GM12865 (cell line): ENCODE measurements at regions not wholly inside any gene's neighbourhood (a gene's known extent, or its start where the extent isn't known, plus 50 kb on each side); places are given as distances from the start of the nearest gene placed in this dataset.

Experiments
- DNase-seq: peaks from one replicate; pipeline ENCODE4 v3.0.0; 2010; ENCODE audit warnings: low read depth
- H3K4me3 ChIP-seq: 2 replicates; pipeline ENCODE4 v1.5.1; 2011; ENCODE audit warnings: mild to moderate bottlenecking, low read depth, low read length, control low read depth
- TF ChIP-seq, protein P1 (sequence below): IDR thresholded peaks from 2 replicates; pipeline ENCODE4 v1.5.1; 2011; ENCODE audit warnings: low read length, control low read depth, low read depth, inconsistent platforms; ENCODE audit not compliant: insufficient read depth; ENCODE audit errors: missing control alignments

DNA sequence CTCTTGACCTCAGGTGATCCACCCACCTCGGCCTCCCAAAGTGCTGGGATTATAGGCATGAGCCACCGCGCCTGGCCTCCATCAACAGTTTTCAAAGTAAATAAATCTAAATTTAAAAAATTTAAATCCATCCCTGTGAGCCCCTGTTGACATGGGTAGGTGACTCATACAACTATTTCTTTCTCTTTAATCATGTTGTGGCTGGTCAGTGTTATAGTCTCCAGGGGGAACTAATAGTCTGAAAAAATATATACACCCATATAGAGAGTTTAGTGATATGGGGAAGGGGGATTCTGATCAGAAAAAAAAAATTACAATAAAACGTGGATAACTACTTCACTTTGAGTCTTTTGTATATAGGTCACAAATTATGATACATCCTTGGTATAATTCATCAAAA, 159.2 kb downstream of the ZNF608 start:
- TF ChIP-seq, protein P1, sequence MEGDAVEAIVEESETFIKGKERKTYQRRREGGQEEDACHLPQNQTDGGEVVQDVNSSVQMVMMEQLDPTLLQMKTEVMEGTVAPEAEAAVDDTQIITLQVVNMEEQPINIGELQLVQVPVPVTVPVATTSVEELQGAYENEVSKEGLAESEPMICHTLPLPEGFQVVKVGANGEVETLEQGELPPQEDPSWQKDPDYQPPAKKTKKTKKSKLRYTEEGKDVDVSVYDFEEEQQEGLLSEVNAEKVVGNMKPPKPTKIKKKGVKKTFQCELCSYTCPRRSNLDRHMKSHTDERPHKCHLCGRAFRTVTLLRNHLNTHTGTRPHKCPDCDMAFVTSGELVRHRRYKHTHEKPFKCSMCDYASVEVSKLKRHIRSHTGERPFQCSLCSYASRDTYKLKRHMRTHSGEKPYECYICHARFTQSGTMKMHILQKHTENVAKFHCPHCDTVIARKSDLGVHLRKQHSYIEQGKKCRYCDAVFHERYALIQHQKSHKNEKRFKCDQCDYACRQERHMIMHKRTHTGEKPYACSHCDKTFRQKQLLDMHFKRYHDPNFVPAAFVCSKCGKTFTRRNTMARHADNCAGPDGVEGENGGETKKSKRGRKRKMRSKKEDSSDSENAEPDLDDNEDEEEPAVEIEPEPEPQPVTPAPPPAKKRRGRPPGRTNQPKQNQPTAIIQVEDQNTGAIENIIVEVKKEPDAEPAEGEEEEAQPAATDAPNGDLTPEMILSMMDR = no peak
- H3K4me3 ChIP-seq = no peak overlapping the region

DNA sequence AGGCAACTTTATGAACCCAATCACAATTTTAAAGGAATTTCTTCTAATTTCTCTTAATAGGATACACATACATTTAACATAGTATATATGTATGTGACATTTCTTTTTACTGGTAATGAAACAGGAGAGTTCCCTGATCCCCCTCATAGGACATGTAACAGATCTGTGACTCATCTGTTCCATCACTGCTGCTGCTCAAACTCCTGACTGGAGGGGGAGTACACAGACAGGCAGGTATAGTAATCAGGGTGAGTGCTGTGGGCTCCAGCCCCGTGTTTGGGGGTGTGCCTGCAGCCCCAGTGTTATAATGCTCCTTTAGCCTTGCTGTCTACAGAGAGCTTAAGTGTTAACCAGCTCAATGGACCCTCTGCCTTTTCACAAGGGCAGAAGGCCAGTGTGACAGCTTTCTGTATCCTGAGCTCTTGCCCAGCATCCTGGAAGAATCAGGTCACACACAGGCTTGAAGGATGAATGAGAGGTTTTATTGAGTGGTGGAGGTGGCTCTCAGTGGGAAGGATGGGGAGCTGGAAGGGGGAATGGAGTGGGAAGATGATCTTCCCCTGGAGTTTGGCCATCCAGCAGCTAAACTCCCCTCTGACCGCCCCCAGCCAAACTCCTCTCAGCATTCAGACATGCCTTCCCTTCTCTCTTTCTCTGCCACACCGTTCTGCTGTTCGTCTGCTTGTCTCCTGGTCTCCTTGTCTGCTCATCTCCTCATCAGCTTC, 161.3 kb downstream of the ZNF608 start:
- peak; percentile 15 for DNase-seq
- TF ChIP-seq, protein P1 = no peak
- no peak overlapping the region for H3K4me3 ChIP-seq

More for the DNA sequence above, 159.2 kb downstream of the ZNF608 start:
- DNase-seq = no peak

DNA sequence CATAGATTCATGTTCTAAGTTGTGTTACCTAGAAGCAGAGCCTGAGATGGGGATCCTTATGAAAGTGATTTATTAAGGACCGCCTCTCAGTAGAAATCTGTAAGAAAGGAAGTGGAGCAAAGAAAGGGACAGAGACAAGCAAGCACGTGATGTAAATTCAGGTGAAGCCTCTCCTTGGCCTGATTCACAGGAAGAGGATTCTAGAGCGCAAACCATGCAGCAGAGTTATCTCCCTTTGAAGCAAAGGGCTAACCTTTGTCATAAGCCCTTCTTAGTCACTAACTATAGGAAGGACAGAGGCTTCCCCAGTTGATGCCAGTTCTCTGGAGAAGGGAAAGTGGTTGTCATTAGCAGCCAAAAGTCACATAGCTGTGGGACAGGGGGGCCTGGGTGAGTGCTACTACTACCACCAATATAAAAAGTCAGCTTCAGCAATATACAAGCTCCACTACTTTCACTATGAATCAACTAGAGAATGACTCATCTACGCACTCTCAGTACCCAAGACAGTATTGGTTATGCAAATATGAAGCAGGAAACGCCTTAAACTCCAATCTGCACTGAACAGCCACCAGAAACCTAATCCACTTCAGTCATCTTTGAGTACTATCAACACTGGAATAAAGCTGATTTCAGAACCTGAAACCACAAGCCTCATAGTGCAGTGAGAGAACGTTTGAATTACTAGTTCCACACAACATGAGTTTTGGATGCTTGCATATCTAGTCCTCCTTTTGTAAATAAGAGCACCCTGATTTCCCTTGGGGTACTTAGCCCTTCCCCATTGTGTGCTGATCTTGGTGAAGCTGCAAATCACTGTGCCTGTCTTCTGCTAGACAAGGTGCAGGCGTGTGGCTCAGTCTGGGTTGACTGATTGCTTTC, 162.7 kb downstream of the ZNF608 start:
- DNase-seq = peak; percentile 93
- H3K4me3 ChIP-seq = no peak overlapping the region
- TF ChIP-seq, protein P1 = no peak

DNA sequence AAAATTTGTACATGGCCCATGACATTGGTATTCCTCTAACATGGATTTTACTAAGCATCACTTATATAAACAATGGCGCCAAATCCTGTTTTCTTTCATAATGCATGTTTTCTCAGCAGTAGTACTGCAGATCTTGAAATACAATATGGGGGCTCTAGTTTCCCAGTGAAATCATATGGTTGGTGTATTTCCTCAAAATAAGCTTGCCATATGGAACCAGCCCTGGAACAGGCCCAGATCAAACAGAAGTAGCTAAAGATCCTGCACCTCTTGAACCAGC, 163.9 kb downstream of the ZNF608 start:
- TF ChIP-seq, protein P1 = no peak
- H3K4me3 ChIP-seq = no peak overlapping the region
- no peak for DNase-seq

DNA sequence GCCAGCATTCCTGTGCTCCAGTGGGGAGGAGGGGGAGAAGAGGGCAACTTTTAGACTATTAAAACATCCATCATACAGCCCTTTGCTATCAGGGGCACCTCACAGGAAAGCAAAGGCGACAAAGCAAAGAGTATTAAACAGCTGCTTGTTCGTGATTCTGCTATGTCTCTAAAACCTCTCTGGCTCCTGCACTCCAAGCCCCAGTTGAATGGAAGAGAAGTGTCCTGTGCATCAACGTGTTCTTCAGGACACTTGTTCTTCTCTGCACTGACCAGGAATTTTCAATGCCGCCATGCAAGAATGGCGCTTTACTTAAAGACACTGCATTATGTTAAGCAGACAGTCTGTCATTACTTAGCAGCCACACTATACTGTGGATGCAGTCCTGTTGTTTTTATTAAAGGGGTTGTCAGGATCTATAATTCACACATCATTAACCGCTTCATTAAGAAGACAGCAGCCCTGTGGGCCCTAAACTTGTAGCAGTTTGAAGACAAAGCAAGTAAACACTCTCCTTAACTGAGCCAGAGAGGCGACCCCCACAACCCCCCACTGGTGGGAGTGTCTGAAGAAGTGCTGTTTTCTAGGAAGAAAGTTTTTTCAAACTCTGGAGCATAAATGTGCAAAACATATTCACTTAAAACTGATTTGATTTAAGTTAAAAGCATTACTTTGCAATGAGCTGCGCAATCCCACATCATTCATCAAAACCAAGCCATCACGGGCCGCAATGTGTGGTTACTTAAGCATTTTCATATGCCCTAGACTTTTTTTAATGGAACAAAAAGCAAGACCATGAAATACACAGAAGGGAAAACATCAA, 164.5 kb downstream of the ZNF608 start:
- TF ChIP-seq, protein P1 = no peak

DNA sequence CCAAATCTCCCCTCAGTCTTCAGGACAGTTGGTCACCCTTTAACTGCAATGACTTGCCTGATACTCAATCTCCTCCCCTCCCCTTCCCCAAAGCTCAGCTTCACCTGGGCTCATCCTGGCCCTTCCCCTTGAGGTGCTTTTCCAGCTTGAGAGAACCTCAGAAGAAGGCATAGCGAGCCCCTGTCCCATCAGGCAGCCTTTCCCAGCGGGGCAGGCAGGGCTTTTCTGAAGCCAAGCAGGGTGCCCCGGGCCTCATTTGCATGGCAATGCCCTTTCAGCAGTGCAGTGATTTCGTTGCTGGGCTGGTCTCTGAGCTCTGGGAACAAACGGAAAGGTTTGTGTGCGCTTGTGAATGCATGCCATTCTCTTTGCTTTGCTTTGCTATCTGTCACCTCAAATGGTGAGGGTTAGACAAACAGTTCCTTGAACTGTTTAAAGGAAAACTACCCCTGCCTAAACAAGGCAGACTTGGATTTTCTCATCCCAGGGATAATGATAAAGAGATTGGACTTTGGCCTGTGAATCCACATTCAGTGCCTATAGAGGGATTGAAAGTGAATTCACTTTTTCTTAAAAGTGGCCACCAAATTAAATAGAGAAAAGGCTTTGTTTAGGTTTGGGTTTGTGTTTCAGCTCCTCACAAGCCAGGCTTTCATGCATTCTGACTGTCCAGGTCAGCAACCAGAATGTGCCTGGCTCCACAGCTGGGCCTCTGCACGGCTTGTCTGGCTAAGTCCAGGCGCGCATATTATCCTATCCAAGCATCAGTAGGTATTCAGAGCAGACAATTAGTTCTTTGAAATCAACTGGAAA, 165.3 kb downstream of the ZNF608 start:
- no peak overlapping the region for H3K4me3 ChIP-seq
- no peak for DNase-seq
- TF ChIP-seq, protein P1 = no peak

More for the DNA sequence above, 164.5 kb downstream of the ZNF608 start:
- no peak for DNase-seq
- no peak overlapping the region for H3K4me3 ChIP-seq
